Nephron progenitor cell (in vitro differentiated cells): ENCODE measurements at regions not wholly inside any gene's neighbourhood (a gene's known extent, or its start where the extent isn't known, plus 50 kb on each side); places are given as distances from the start of the nearest gene placed in this dataset.

Source experiments
- DNase-seq: peaks from one replicate; pipeline ENCODE4 v3.0.0; 2021
- H3K27ac Mint-ChIP-seq: 2 replicates; pipeline ENCODE4 v1.8.0; 2021; ENCODE audit warnings: mild to moderate bottlenecking, moderate library complexity, mixed read lengths
- H3K27me3 Mint-ChIP-seq: 2 replicates; pipeline ENCODE4 v1.8.0; 2021; ENCODE audit warnings: mild to moderate bottlenecking, low read depth, mixed read lengths; ENCODE audit not compliant: poor library complexity
- H3K36me3 Mint-ChIP-seq: 2 replicates; pipeline ENCODE4 v1.8.0; 2021; ENCODE audit warnings: low read depth, mixed read lengths
- H3K4me1 Mint-ChIP-seq: 2 replicates; pipeline ENCODE4 v1.8.0; 2021; ENCODE audit warnings: mixed read lengths
- H3K4me3 Mint-ChIP-seq: 2 replicates; pipeline ENCODE4 v1.8.0; 2021; ENCODE audit warnings: mild to moderate bottlenecking, moderate library complexity, mixed read lengths
- H3K9me3 Mint-ChIP-seq: 2 replicates; pipeline ENCODE4 v1.8.0; 2021; ENCODE audit warnings: mild to moderate bottlenecking, moderate library complexity, mixed read lengths
- CTCF ChIP-seq: fragments of 200-600 bp; sonication (generic); IDR thresholded peaks from 2 replicates; pipeline ENCODE4 v1.5.0; 2021; ENCODE audit warnings: antibody characterized with exemption

GRCh38 chr5:73388740-73389139 lies 59.8 kb downstream of the FOXD1 start:
- TF ChIP-seq CTCF: no peak
- H3K4me3 Mint-ChIP-seq: no peak overlapping the region
- H3K27ac Mint-ChIP-seq: peak overlapping the region; percentile 22
- peaks cover 16% of the 10 kb centered on the region for H3K36me3 Mint-ChIP-seq
- H3K9me3 Mint-ChIP-seq: peaks cover 26% of the 10 kb centered on the region
- no peaks in the 10 kb centered on the region for H3K27me3 Mint-ChIP-seq
- H3K4me1 Mint-ChIP-seq: peaks cover 43% of the 10 kb centered on the region
- no peak for DNase-seq

GRCh38 chr5:73388306-73388684 lies 60.3 kb downstream of the FOXD1 start:
- Mint-ChIP-seq H3K4me1 (peaks cover 38% of the 10 kb centered on the region), H3K27me3 (no peaks in the 10 kb centered on the region)

GRCh38 chr5:73387601-73388305 lies 60.8 kb downstream of the FOXD1 start:
- peaks cover 23% of the 10 kb centered on the region for H3K36me3 Mint-ChIP-seq
- H3K4me3 Mint-ChIP-seq: peak overlapping the region; percentile 2
- H3K4me1 Mint-ChIP-seq: peaks cover 33% of the 10 kb centered on the region
- no peak for DNase-seq
- H3K27me3 Mint-ChIP-seq: no peaks in the 10 kb centered on the region
- no peak for TF ChIP-seq CTCF
- H3K27ac Mint-ChIP-seq: peak overlapping the region; percentile 22
- H3K9me3 Mint-ChIP-seq: peaks cover 36% of the 10 kb centered on the region

More at GRCh38 chr5:73388306-73388684, 60.3 kb downstream of the FOXD1 start:
- no peak for DNase-seq
- H3K36me3 Mint-ChIP-seq: peaks cover 18% of the 10 kb centered on the region
- no peak overlapping the region for H3K4me3 Mint-ChIP-seq
- peak overlapping the region; percentile 22 for H3K27ac Mint-ChIP-seq
- TF ChIP-seq CTCF: no peak
- peaks cover 31% of the 10 kb centered on the region for H3K9me3 Mint-ChIP-seq

DNA sequence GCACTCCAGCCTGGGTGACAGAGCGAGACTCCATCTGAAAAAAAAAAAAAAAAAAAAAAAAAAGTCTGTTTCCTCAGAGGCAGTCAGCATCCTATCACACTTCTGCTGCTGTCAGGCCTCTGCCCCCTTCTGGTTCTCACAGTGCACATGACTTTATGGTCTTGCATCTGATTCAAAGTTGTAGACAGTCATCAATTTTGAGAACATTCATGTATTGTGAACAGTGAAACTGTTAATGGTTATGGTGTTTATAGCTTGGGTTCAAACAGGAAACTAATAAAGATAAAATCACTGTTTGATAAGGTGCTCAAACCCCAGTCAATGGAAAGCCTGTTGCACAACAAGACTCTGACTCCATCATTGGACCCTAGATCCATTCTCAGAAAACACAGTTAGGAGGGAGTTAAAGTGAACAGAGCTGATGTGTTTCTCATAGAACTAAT lies 61.4 kb downstream of the FOXD1 start:
- Mint-ChIP-seq H3K27ac (no peak overlapping the region), H3K27me3 (no peaks in the 10 kb centered on the region), H3K4me1 (peaks cover 28% of the 10 kb centered on the region), H3K4me3 (peak overlapping the region; percentile 2), H3K36me3 (peaks cover 24% of the 10 kb centered on the region), H3K9me3 (peaks cover 39% of the 10 kb centered on the region)
- DNase-seq: no peak
- TF ChIP-seq CTCF: no peak

DNA sequence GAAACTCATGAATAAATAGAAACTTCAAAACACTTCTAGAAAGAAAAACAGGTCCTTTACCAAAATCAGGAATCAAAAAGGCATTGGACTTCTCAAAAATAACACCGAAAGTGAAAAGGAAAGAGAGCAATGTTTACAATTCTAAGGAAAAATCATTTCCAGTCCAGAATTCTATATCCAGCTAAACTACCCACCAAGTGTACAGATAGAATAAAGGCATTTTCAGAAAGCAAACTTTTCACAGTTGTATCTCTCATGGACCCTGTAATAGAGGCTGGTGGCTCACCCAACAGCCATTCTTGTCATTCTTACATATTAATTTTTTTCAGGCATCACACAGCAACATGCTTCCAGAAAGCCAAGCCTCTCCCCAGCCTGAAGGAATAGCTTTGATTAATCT lies 63.7 kb downstream of the FOXD1 start:
- peaks cover 54% of the 10 kb centered on the region for H3K9me3 Mint-ChIP-seq
- TF ChIP-seq CTCF: no peak
- H3K27me3 Mint-ChIP-seq: peaks cover 4% of the 10 kb centered on the region
- H3K27ac Mint-ChIP-seq: no peak overlapping the region
- peaks cover 29% of the 10 kb centered on the region for H3K36me3 Mint-ChIP-seq
- H3K4me1 Mint-ChIP-seq: peaks cover 35% of the 10 kb centered on the region
- no peak for DNase-seq
- no peak overlapping the region for H3K4me3 Mint-ChIP-seq

DNA sequence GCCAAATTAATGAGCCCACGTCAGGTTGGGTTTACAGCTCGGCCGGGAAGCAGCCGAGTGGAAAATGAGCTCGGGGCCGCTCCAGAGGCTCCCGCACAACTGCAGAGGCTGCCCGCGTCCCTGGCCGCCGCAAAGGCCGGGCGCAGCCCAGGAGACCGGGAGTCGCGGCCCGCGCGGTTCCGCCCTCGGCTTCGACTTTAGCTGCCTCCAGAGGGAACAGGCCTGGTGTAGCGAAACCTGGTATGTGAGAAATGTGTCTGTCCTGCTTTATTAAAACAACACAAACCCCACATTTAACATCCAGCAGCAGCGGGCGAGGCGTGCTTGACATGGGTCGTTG lies 66.2 kb downstream of the FOXD1 start:
- Mint-ChIP-seq H3K4me1 (peaks cover 41% of the 10 kb centered on the region), H3K4me3 (no peak overlapping the region), H3K27ac (no peak overlapping the region), H3K27me3 (peaks cover 5% of the 10 kb centered on the region), H3K36me3 (peaks cover 29% of the 10 kb centered on the region), H3K9me3 (peaks cover 58% of the 10 kb centered on the region)
- TF ChIP-seq CTCF: no peak
- no peak for DNase-seq
